ENCODE measurements at regions not wholly inside any gene's neighbourhood (a gene's known extent, or its start where the extent isn't known, plus 50 kb on each side); places are given as distances from the start of the nearest gene placed in this dataset.

DNA sequence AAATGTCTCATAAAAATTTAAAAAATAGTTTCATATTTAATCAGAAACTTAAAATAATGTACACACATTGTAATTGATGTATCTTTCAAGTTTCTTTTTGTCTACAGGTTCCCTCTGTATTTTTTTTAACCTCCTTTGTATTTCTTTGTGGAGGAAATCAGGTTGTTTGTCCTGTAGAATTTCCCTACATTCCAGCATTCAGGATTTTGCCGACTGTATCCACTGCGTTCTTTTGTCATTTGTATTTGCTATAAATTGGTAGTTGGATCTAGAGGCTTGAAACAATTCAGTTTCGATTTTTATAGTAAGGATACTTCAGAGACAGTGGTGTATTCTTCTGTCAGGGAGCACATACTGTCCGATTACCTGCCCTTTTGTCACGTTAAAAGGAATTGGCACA lies 367.2 kb downstream of the SOX2 start:
- Histone ChIP-seq H3K4me3 (no peak overlapping the region), H3K27ac (no peak overlapping the region), H3K36me3 (no peaks in the 10 kb centered on the region), H3K9me3 (ENCODE audit: low read depth) (no peaks in the 10 kb centered on the region), H3K4me1 (ENCODE audit: low read depth) (no peaks in the 10 kb centered on the region), H3K27me3 (no peaks in the 10 kb centered on the region)
- no peak for DNase-seq (ENCODE audit: low read depth in 1 of 2, low spot score in 1 of 2)
- TF ChIP-seq, protein P1, sequence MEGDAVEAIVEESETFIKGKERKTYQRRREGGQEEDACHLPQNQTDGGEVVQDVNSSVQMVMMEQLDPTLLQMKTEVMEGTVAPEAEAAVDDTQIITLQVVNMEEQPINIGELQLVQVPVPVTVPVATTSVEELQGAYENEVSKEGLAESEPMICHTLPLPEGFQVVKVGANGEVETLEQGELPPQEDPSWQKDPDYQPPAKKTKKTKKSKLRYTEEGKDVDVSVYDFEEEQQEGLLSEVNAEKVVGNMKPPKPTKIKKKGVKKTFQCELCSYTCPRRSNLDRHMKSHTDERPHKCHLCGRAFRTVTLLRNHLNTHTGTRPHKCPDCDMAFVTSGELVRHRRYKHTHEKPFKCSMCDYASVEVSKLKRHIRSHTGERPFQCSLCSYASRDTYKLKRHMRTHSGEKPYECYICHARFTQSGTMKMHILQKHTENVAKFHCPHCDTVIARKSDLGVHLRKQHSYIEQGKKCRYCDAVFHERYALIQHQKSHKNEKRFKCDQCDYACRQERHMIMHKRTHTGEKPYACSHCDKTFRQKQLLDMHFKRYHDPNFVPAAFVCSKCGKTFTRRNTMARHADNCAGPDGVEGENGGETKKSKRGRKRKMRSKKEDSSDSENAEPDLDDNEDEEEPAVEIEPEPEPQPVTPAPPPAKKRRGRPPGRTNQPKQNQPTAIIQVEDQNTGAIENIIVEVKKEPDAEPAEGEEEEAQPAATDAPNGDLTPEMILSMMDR (IDR thresholded peaks at IDR 0.05; ENCODE audit: low read depth, low read length), result no peak

DNA sequence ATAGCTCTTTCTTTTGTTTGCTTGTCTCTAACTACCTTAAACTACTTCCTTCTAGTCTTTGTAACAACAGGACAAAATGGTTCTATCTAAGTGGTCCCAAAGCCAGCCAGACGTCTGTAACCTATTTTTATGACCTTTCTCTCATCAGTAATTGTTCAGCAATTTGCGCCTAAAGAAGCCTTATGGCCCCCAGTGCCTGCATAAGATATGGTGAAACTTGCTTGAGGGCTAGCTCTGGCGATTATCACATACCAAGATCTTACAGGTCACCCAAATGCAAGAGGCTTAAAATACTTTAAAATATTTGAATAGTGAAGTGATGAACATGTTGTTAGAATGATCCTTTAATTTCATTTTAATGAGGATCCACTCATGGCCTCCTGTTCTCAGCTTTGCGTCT lies 369.4 kb downstream of the SOX2 start:
- H3K27me3 ChIP-seq, result no peaks in the 10 kb centered on the region
- no peak for DNase-seq (ENCODE audit: low read depth in 1 of 2, low spot score in 1 of 2)
- H3K9me3 ChIP-seq (ENCODE audit: low read depth), result no peaks in the 10 kb centered on the region
- H3K4me3 ChIP-seq, result no peak overlapping the region
- H3K36me3 ChIP-seq, result no peaks in the 10 kb centered on the region
- TF ChIP-seq, protein P1 (IDR thresholded peaks at IDR 0.05; ENCODE audit: low read depth, low read length), result no peak
- H3K4me1 ChIP-seq (ENCODE audit: low read depth), result no peaks in the 10 kb centered on the region
- H3K27ac ChIP-seq, result no peak overlapping the region

DNA sequence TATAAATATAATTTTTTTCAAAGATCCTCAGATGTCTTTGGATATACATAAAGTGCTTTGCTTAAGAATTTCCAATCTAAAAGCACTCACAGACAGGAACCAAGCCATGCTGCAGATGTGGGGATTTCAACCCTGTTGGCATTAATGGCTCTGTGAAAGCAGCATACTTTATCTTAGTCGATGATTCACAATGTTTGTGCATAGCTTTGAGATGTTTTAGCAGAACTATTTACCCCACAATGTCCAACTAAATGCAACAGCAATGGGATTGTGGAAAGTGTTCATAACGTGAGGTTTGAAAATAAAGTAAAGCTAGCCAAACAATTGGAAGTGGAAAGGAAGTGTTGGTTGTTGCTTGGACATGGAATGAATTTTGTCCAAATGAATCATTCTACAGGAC lies 371.4 kb downstream of the SOX2 start:
- no peaks in the 10 kb centered on the region for H3K36me3 ChIP-seq
- H3K4me1 ChIP-seq (ENCODE audit: low read depth), result no peaks in the 10 kb centered on the region
- TF ChIP-seq, protein P1 (IDR thresholded peaks at IDR 0.05; ENCODE audit: low read depth, low read length), result no peak

DNA sequence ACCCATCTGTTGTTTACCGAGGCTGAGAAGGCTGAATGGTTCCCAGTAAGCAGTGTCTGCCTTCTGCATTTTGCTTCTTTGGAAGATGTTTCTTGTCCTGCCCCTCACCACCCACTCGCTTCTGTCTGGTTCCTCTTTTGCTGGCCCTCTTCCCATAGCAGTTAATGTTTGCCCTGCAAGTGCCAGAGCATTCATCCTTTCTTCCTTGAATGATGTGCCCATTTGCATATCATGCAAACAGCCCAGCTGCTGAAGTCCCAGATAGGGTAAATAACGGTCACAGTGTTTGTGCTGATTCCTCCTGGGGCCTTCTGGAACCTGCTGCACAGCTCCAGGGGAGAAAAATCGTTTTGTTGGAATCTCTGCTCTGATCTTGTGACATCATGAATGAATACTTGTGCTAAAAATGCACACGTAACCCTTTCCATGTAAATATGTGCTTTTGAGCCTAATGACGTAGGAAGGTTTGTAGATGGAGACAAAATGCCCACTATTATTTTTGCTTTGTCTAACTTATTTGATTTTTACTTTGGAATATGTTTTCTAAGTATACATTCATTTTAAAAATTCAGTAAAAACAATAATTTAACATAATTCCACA lies 381.0 kb downstream of the SOX2 start:
- TF ChIP-seq, protein P1 (IDR thresholded peaks at IDR 0.05; ENCODE audit: low read depth, low read length), result no peak

More for the DNA sequence above, 371.4 kb downstream of the SOX2 start:
- Histone ChIP-seq H3K4me3 (no peak overlapping the region), H3K9me3 (ENCODE audit: low read depth) (no peaks in the 10 kb centered on the region), H3K27ac (no peak overlapping the region), H3K27me3 (no peaks in the 10 kb centered on the region)
- no peak for DNase-seq (ENCODE audit: low read depth in 1 of 2, low spot score in 1 of 2)

DNA sequence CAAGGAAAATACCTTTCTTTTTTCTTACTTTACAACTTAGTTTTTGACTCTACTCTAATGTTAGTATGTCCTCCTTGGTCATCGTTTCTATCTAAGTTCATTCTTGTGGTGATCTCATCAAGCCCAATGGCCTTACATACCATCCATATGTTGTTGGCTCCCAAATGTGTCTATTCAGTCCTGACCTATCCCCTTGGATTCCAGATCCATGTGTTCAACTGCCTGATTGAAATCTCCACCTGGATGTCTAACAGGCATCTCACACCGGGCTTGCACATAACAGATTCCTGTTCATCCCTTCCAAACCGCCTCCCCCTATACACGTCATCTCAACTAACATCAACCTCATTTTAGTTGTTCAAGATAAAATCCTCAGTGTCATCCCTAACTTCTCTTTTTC lies 382.6 kb downstream of the SOX2 start:
- Histone ChIP-seq H3K27me3 (no peaks in the 10 kb centered on the region), H3K4me1 (ENCODE audit: low read depth) (no peaks in the 10 kb centered on the region)

More for the DNA sequence above, 381.0 kb downstream of the SOX2 start:
- no peak overlapping the region for H3K27ac ChIP-seq
- H3K4me3 ChIP-seq, result no peak overlapping the region
- H3K27me3 ChIP-seq, result no peaks in the 10 kb centered on the region
- no peak for DNase-seq (ENCODE audit: low read depth in 1 of 2, low spot score in 1 of 2)
- H3K9me3 ChIP-seq (ENCODE audit: low read depth), result no peaks in the 10 kb centered on the region
- no peaks in the 10 kb centered on the region for H3K4me1 ChIP-seq (ENCODE audit: low read depth)
- H3K36me3 ChIP-seq, result no peaks in the 10 kb centered on the region

More for the DNA sequence above, 382.6 kb downstream of the SOX2 start:
- H3K36me3 ChIP-seq, result no peaks in the 10 kb centered on the region
- no peak overlapping the region for H3K4me3 ChIP-seq
- TF ChIP-seq, protein P1 (IDR thresholded peaks at IDR 0.05; ENCODE audit: low read depth, low read length), result no peak
- no peak for DNase-seq (ENCODE audit: low read depth in 1 of 2, low spot score in 1 of 2)
- no peaks in the 10 kb centered on the region for H3K9me3 ChIP-seq (ENCODE audit: low read depth)
- H3K27ac ChIP-seq, result no peak overlapping the region
